Neuronal stem cell (in vitro differentiated cells): ENCODE measurements at regions not wholly inside any gene's neighbourhood (a gene's known extent, or its start where the extent isn't known, plus 50 kb on each side); places are given as distances from the start of the nearest gene placed in this dataset.

Experiments used
- DNase-seq: peaks from one replicate; pipeline ENCODE4 v3.0.0-alpha.2; 2013; ENCODE audit warnings: low spot score
- H2AFZ ChIP-seq: one replicate; pipeline ENCODE4 v1.6.1; 2013; ENCODE audit warnings: mild to moderate bottlenecking, low read length, inconsistent platforms
- H2AK5ac ChIP-seq: 2 replicates; pipeline ENCODE4 v1.6.1; 2013; ENCODE audit warnings: low read depth, mild to moderate bottlenecking, inconsistent platforms, low read length, moderate library complexity, mixed read lengths
- H2BK120ac ChIP-seq: 2 replicates; pipeline ENCODE4 v1.6.1; 2013; ENCODE audit warnings: low read depth, mild to moderate bottlenecking, inconsistent platforms, low read length, moderate library complexity, mixed read lengths
- H2BK12ac ChIP-seq: one replicate; pipeline ENCODE4 v1.6.1; 2013; ENCODE audit warnings: low read length, inconsistent platforms
- H2BK15ac ChIP-seq: 2 replicates; pipeline ENCODE4 v1.6.1; 2013; ENCODE audit warnings: mild to moderate bottlenecking, low read length, inconsistent platforms, mixed read lengths
- H2BK5ac ChIP-seq: one replicate; pipeline ENCODE4 v1.6.1; 2013; ENCODE audit warnings: inconsistent platforms, mild to moderate bottlenecking, low read length, moderate library complexity
- H3K14ac ChIP-seq: one replicate; pipeline ENCODE4 v1.6.1; 2013; ENCODE audit warnings: low read length, inconsistent platforms
- H3K18ac ChIP-seq: 2 replicates; pipeline ENCODE4 v1.6.1; 2013; ENCODE audit warnings: low read length, inconsistent platforms
- H3K23ac ChIP-seq: 2 replicates; pipeline ENCODE4 v1.6.1; 2013; ENCODE audit warnings: low read depth, mild to moderate bottlenecking, mixed read lengths, low read length, inconsistent platforms; ENCODE audit not compliant: poor library complexity
- H3K27ac ChIP-seq: replicated peaks from 3 replicates; pipeline ENCODE4 v1.5.1; 2013; ENCODE audit warnings: low read length, inconsistent platforms
- H3K27me3 ChIP-seq, 3 experiments: 2 replicates each; pipeline ENCODE4 v1.6.1; 2013; ENCODE audit warnings: low read length in 3 of 3, mild to moderate bottlenecking in 2 of 3, inconsistent platforms in 1 of 3, low read depth in 1 of 3, mixed read lengths in 1 of 3, moderate library complexity in 1 of 3; ENCODE audit not compliant: control insufficient read depth in 3 of 3, insufficient read depth in 3 of 3
- H3K36me3 ChIP-seq, 2 donors: replicated peaks in 1 of 2; 2 replicates each; pipeline ENCODE4 v1.6.1; 2013; ENCODE audit warnings: low read length in 2 of 2; ENCODE audit not compliant: control insufficient read depth in 2 of 2, insufficient read depth in 2 of 2
- H3K4ac ChIP-seq: 2 replicates; pipeline ENCODE4 v1.6.1; 2013; ENCODE audit warnings: inconsistent platforms, mild to moderate bottlenecking, low read length, moderate library complexity
- H3K4me1 ChIP-seq, 2 donors: 1 replicate in 1 of 2; 2 replicates in 1 of 2; pipeline ENCODE4 v1.6.1; 2013; ENCODE audit warnings: low read length in 2 of 2, low read depth in 1 of 2; ENCODE audit not compliant: control insufficient read depth in 2 of 2, insufficient read depth in 1 of 2
- H3K4me2 ChIP-seq: one replicate; pipeline ENCODE4 v1.6.1; 2013; ENCODE audit warnings: mild to moderate bottlenecking, low read length, inconsistent platforms; ENCODE audit not compliant: insufficient read depth, poor library complexity, severe bottlenecking
- H3K4me3 ChIP-seq, 2 donors: 2 replicates each; pipeline ENCODE4 v1.5.1; 2013; ENCODE audit warnings: low read length in 2 of 2, mild to moderate bottlenecking in 2 of 2, inconsistent platforms in 1 of 2, moderate library complexity in 1 of 2
- H3K79me1 ChIP-seq: one replicate; pipeline ENCODE4 v1.6.1; 2013; ENCODE audit warnings: low read depth, mild to moderate bottlenecking, inconsistent platforms, low read length, moderate library complexity
- H3K9ac ChIP-seq: one replicate; pipeline ENCODE4 v1.6.1; 2013; ENCODE audit warnings: mild to moderate bottlenecking, low read depth, low read length, inconsistent platforms; ENCODE audit not compliant: poor library complexity
- H3K9me3 ChIP-seq, 2 donors: replicated peaks in 1 of 2; 2 replicates each; pipeline versions ENCODE3 to v1.6.1; 2013; ENCODE audit warnings: low read length in 2 of 2, mild to moderate bottlenecking in 2 of 2, inconsistent platforms in 1 of 2, low read depth in 1 of 2, mixed read lengths in 1 of 2, moderate library complexity in 1 of 2; ENCODE audit not compliant: control insufficient read depth in 2 of 2, insufficient read depth in 1 of 2
- H4K8ac ChIP-seq: one replicate; pipeline ENCODE4 v1.6.1; 2013; ENCODE audit warnings: low read depth, mild to moderate bottlenecking, inconsistent platforms, low read length, moderate library complexity
- H4K91ac ChIP-seq: one replicate; pipeline ENCODE4 v1.6.1; 2013; ENCODE audit warnings: low read length, low read depth, mild to moderate bottlenecking, inconsistent platforms; ENCODE audit not compliant: poor library complexity
- WGBS, 2 donors: extraction: QIAGEN DNeasy Blood & Tissue Kit; methylation state at CpG; one replicate each; pipeline ENCODE4 v1.1.7; 2013; ENCODE audit warnings: missing lambda C conversion rate in 2 of 2, mixed read lengths in 1 of 2; ENCODE audit not compliant: insufficient read length in 2 of 2, insufficient replicate concordance in 1 of 2; ENCODE audit errors: extremely low coverage in 2 of 2; 5-methylcytosine and 5-hydroxymethylcytosine counted together

GRCh38 chr4:38610966-38611431 lies 53.0 kb upstream of the KLF3 start:
- Histone ChIP-seq H4K91ac (no peak overlapping the region), H2BK12ac (no peak overlapping the region), H3K4me2 (no peak overlapping the region), H3K36me3 (peaks cover 0 to 2% of the 10 kb centered on the region in 2 donors), H2BK5ac (no peak overlapping the region), H3K27ac (no peak overlapping the region), H2BK15ac (no peak overlapping the region), H3K4ac (no peak overlapping the region), H3K9me3 (peaks cover 2 to 19% of the 10 kb centered on the region in 2 donors), H3K14ac (no peak overlapping the region), H3K79me1 (no peaks in the 10 kb centered on the region), H2BK120ac (no peak overlapping the region), H2AFZ (peak overlapping the region; percentile 12), H3K18ac (no peak overlapping the region), H3K9ac (no peak overlapping the region), H4K8ac (no peak overlapping the region), H3K4me3 (no peak overlapping the region), H3K4me1 (peaks cover 5 to 21% of the 10 kb centered on the region in 2 donors), H3K23ac (no peak overlapping the region), H2AK5ac (no peak overlapping the region), H3K27me3 (no peaks in the 10 kb centered on the region)
- no CpG with 5 or more reads among the region's 8 CpGs for WGBS, 2 donors
- no peak for DNase-seq

DNA sequence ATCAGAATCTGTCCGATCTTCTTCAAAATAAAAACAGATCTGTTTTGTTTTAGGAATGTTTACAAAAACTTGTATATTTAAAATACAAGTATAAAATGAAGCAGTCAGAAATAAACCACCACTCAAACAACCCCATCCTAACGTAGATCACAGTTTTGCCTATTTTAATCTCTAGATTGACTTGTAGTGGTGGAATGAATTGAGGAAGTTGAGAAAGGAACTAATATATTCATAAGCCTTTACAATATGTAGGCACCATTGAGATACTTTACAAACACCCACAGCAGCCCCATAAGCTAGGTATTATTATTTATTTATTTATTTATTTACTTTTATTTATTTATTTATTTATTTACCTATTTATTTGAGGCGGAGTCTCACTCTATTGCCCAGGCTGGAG lies 52.3 kb upstream of the KLF3 start:
- Histone ChIP-seq H3K27me3 (no peaks in the 10 kb centered on the region), H3K23ac (no peak overlapping the region), H3K4me2 (no peak overlapping the region), H2BK5ac (no peak overlapping the region), H3K79me1 (no peaks in the 10 kb centered on the region), H4K8ac (no peak overlapping the region), H3K27ac (no peak overlapping the region), H3K4me1 (peaks cover 0 to 14% of the 10 kb centered on the region in 2 donors), H3K9me3 (peaks cover 2 to 15% of the 10 kb centered on the region in 2 donors), H2AK5ac (no peak overlapping the region), H3K18ac (no peak overlapping the region), H3K14ac (no peak overlapping the region), H3K4me3 (no peak overlapping the region), H2AFZ (no peak overlapping the region), H3K4ac (no peak overlapping the region), H3K36me3 (peaks cover 0 to 2% of the 10 kb centered on the region in 2 donors), H2BK15ac (no peak overlapping the region), H3K9ac (no peak overlapping the region), H4K91ac (no peak overlapping the region), H2BK12ac (no peak overlapping the region), H2BK120ac (no peak overlapping the region)
- DNase-seq, result no peak
- no CpG with 5 or more reads among the region's 3 CpGs for WGBS, 2 donors

DNA sequence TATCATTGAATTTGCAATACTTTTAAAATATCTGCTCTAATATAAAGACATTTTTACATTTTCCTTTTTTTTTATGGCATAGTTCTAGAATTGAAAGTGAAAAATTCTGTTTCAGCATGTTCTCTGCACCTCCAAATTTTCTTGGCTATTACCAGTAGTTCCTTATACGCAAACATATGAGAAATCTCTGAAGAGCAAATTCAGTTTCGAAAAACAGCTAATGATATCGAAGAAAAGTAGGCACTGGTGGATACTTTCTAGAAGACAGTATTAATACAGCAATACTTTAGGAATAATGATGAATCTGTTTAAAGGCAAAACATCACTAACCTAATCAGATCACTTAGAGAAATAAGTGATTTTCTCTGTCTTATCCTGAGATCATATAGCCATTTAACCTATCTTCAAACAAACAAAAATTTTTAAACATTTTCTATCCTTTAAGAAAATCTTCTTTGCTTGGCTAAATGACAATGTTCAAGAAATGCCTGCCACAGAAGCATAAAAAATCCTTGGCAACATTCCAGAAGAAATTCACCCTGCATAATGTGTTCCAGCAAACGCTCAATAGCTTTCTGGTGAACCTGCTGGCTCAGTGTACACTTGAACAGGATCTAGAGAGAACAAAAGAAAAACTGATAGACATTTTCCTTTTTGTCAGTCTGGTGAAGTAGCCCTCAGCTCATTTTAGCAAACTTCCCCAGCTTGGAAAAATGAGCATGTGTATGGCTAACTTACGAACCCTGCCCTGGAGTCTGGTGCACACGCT lies 51.2 kb upstream of the KLF3 start:
- H3K9me3 ChIP-seq, result peaks cover 2 to 6% of the 10 kb centered on the region in 2 donors
- H3K27ac ChIP-seq, result no peak overlapping the region
- no peak overlapping the region for H3K4ac ChIP-seq
- no peak overlapping the region for H3K23ac ChIP-seq
- WGBS, 2 donors, result no CpG with 5 or more reads among the region's 6 CpGs
- H3K4me2 ChIP-seq, result no peak overlapping the region
- H3K79me1 ChIP-seq, result no peaks in the 10 kb centered on the region
- no peak overlapping the region for H2AK5ac ChIP-seq
- no peak overlapping the region for H2BK12ac ChIP-seq
- H3K9ac ChIP-seq, result no peak overlapping the region
- H3K4me1 ChIP-seq, result peaks cover 2 to 14% of the 10 kb centered on the region in 2 donors
- H2BK15ac ChIP-seq, result no peak overlapping the region
- H2BK120ac ChIP-seq, result no peak overlapping the region
- no peak overlapping the region for H4K8ac ChIP-seq
- no peaks in the 10 kb centered on the region for H3K36me3 ChIP-seq
- H2AFZ ChIP-seq, result peak overlapping the region; percentile 56
- no peak overlapping the region for H3K18ac ChIP-seq
- no peak for DNase-seq
- no peak overlapping the region for H4K91ac ChIP-seq
- H3K4me3 ChIP-seq, result no peak overlapping the region
- no peak overlapping the region for H2BK5ac ChIP-seq
- no peak overlapping the region for H3K14ac ChIP-seq
- no peaks in the 10 kb centered on the region for H3K27me3 ChIP-seq
